NCI-H2227 treated with DMSO at 0.1 percent for 48 hours (cell line): ENCODE measurements at regions not wholly inside any gene's neighbourhood (a gene's known extent, or its start where the extent isn't known, plus 50 kb on each side); places are given as distances from the start of the nearest gene placed in this dataset.

Experiments
- DNase-seq: peaks from one replicate; lab custom pipeline; 2025; lab: John Stamatoyannopoulos, UW

DNA sequence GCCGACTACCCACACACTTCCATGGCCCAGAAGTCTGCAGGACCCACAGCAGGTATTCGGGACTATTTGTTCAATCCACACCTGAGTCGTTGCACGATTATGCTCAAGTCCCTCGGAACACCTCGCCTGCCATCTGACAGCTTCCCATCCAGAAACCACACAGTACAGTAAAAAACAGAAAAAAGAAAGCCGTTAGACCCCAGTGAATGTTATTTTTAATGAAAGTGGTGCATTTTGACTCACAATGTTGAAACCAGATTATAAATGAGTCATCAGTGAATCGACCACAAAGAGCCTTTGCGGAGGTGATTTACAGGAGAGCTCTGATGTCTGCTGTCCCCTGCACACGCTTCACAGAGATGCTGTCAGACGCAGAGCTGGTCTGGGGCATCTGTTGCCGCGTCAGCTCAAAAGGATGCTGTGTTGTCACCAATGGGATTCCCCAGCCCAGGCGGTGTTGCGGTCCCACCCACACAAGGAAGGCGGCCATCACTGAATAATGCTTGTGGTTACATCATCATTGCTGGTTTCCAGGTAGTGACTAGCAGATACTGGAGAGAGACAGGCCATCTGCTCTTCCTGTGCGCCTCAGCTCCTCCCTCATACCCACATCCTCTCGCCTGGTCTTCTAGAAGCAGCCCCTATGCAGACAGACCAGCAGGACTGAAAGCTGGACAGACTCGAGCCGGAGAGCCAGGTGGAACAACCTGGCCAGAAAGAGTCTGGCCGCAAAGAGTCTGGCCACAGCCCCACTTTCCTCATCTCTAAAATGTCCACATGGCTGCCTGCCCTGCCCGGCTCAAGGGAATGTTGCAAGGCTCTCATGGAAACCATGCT, 116.8 kb downstream of the TOMM20 start:
- no peak for DNase-seq

DNA sequence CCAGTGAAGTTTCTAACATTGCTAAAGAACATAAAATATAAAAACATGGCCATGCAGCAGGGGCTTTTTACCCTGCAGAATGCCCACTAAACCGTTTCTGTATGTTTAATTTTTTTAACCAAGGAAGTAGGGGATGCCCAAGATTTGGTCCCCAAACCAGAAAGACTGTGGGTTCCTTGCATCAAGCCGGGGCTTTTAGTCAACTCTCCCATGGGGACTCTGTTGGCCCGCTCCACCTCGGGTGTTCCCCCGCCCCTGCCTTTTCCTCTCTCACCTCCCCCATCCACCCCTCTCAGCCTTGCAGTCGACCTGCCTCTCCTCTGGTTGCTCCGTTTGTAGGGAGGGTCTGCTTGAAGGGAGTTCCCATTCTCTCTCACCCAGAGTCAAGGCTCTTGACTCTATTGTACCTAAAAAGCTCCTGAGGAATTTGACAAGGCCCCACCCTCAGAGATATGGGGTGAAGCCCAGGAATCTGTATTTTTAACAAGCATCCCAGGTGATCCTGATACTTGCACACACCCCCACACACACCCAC, 117.5 kb downstream of the TOMM20 start:
- DNase-seq = no peak

DNA sequence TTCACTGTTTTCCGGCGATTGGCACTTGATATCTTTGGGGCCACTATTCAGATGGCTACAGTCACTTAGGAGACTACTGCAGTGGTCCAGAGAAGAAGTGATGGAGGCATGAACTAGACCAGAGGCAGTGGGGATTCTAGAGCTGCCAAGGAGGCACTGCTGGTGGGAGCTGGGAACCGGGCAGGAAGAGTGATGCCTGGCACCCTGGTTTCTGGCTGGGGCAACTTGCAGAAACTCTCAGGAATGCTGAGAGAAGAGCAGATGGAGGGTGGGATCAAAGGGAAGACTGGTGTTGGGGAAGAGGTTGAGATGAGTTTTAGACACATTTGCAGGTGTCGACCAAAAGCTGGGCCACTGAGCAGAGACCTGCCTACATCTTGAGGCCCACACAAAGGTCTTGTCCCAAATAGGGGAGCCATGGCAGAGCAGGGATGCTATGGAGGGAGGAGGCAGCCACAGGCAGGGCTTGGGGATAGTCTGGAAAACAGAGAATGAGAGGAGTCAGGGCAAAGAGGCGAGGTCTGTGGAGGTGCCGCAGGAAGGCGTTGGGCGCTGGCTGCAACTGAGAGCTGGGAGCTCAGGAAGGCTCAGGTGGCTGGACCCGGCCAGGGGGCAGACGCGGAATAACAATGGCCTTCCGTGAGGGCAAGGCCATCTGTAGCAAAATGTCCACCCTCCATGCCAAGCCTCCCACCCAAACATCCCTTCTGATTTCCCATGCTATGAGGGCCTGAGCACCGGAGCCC, 118.9 kb downstream of the TOMM20 start:
- DNase-seq = no peak

DNA sequence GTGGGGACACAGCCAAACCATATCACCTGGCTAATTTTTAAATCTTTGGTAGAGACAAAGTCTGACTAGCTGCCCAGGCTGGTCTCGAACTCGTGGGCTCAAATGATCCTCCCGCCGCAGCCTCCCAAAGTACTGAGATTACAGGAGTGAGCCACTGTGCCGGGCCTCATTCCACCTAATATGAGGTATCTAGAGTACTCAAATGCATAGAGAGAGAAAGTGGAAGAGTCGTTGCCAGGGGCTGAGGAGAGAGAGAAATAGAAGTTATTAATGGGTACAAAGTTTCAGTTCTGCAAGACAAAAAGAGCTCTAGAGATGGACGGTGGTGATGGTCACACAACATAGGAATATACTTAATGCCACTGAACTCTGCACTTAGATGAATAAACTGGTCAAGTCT, 119.6 kb downstream of the TOMM20 start:
- no peak for DNase-seq

DNA sequence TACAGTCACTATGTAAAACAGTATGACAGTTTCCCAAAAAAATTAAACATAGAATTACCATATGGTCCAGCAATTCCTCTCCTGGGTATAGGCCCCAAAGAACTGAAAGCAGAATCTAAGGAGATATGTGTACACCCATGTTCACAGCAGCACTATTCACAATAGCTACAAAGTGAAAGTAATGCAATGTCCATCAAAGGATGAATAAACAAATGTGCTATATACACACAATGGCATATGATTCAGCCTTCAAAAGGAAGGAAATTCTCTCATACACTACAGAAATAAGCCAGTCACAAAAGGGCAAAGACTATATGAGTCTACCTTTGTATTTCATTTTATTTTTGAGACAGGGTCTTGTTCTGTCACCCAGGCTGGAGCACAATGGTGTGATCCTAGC, 120.4 kb downstream of the TOMM20 start:
- DNase-seq = no peak

DNA sequence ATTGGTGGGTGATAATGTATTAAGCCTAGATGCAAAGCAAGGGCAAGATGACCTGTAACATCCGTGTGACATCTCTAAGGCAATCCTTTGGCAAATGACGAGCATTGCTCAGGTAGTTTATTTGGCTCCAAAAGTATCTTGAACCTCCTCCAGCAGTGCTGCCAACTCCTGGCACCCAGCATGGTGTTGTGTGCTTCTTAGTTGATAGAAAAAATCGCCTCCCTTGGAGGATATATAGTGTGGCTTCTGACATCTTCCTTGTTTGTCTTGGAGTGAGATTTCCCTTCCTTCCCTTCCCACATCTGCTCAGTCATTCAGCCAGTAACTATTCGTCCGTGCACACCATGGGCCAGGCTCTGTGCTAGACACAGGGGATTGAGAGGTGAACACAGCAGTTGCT, 121.8 kb downstream of the TOMM20 start:
- no peak for DNase-seq

DNA sequence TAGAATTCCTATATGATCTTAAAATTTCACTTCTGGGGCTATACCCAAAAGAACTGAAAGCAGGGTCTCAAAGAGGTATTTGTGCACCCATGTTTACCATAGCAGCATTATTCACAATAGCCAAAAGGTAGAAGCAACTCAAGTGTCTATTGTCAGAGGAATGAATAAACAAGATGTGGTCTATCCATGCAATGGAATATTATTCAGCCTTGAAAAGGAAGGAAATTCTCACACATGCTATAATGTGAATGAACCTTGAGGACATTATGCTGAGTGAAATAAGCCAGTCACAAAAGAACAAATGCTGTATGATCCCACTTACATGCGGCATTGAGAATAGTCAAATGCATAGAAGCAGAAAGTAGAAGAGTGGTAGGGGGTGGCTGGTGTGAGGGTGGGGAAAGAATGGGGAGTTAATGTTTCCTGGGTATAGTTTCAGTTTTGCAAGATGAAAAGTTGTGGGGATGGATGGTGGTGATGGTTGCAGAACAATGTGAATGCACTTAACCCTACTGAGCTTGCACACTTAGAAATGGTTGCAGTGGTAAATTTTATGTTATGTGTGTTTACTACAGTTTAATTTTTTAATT, 122.4 kb downstream of the TOMM20 start:
- no peak for DNase-seq

DNA sequence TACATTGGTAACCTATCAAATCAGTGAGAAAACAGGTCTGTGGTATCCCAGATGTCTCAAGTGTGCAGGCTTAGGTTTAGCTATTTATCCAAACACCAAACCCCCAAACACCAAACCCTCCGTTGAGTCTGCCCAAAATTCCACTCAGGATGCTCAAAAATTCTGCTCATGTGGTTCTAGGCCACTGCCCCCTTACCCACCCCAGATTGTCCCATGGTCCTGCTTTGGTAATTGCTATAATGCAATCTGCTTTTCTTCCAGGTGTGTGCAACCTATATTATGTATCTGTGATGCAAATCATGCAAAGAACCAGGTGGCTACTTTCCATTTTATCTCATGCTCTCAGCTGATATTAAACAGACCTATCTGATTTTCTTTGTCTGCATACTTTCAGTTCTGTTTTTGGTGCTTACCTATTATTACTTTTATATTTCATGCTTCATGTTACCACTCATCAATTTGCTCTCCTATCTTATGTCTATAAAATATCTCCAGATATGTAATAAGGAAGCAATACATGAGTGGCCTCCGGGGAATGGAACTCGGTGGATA, 123.7 kb downstream of the TOMM20 start:
- DNase-seq = no peak

DNA sequence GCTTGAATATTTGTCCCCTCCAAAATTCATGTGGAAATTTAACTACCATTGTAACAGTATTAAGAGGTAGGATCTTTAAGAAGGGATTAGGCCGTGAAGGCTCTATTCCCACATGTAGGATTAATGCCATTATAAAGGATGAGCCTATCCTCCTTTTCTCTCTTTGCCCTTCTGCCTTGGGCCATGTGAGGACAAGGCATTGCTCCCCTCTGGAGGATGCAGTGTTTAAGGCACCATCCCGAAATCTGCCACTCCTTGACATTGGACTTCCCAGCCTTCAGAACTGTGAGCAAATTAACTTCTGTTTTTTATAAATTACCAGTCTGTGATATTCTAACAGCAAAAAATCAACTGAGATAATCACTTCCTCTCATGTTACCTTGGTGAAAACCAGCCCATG, 124.4 kb downstream of the TOMM20 start:
- no peak for DNase-seq

DNA sequence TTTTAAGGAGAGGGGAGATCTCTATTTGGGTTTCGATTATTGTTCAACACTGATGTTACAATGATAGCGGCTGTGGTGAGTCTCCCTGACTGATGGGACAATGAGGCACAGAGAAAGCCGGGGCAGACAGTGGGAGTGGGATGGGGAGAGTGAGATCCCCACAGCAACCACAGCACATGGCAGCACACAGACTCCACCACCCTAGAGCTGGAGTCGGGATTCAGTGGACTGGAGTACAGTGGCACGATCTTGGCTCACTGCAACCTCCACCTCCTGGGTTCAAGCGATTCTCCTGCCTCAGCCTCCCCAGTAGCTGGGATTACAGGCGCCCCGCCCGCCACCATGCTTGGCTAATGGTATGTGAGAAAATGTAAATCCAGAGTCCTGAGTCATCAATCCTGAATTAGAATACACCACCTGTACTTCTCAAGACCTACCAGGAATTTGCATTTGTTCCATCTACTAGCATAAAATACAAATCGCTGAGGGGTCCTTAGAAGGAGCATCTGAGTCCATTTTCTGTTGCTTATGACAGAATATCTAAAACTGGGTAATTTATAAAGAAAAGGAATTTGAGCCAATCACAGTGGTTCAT, 125.8 kb downstream of the TOMM20 start:
- DNase-seq = no peak

DNA sequence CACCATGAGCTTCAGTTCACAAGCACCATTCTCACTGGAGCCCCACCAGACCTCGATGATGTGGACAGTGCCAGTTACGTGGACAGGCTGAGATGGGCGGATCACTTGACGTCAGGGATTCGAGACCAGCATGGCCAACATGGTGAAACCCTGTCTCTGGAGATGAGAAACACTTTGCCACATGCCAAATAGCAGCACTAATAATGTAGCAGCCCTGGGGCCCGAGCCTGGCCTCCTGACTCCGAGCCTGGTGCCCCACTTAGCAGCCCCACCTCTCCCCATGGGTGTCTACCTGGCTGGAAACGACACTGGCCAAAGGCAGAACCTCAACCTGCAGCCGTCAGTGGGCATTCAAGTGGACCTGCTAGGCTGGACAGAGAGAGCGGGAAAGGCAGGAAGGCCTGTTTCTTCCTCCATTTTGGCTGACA, 129.1 kb downstream of the TOMM20 start:
- DNase-seq = no peak

DNA sequence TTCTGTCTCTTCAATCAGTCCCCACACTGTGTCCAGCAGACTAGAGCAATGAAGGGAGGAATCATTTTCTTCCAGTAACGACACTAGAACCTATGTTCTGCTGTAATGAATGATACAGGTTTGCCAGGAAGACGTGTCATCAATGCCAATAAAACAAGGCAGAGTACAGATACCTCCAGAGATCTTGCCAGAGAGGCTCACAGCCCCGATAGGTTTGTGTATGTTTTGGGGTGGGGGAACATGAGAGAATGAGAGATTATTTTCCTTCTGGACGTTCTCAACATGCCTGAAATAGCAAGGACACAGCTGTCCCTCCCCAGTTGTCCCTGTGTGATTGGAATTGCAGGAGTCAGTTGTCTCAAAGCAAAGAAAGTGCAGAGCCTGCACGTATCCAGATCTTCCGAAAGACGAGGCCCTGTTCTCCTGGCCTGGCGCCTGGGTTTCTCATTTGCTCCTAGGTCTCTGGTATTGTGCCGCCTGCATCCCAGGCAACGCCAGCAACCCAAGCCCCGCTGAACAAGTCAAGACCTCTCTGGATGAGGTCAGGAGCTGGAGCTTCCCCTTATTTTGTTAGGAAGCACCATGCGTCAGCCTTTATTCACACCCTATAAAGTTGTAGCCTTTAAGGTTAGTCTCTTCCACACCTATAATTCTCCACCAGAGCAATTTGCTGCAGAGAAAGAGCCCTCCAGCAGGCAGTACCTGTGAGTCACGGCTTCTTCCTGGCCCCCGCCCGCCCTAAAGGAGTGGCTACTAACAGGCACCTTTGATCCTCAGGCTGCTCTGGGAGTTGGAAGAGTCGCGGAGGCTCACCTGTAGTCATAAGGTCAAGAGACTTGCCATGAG, 130.5 kb downstream of the TOMM20 start:
- DNase-seq = no peak

DNA sequence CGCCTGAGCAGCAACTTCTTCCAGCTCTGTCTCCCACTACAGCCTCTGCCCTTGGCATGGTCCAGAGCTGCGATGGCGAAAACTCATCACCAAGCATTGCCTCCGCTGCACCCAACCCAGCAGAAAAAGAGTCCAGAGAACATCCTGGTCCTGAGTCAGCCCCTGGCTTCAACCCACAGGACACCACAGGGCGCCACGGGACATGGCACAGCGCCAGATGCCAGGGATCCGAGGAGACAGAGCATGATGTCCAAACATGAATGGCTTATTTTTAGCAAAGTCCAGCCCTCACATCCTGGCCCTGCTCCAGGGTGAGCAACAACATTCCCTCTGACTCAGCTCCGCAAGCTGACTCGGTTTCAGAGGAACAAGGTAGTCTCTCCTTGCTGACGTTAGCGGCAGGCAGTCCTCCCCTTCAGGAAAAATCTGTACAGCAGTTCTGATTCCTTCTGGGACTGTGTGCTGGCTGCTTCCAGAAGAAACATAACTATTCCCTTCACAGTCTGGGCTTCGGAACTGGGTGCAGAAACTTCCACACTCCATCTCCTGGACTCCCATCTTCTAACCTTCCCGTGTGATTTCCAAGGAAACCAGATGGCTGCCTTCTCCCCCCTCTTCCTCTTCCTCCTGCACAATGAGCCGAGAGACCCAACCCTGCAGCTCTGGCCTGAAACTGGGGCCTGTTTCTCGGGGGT, 131.3 kb downstream of the TOMM20 start:
- peak; percentile 13 for DNase-seq

DNA sequence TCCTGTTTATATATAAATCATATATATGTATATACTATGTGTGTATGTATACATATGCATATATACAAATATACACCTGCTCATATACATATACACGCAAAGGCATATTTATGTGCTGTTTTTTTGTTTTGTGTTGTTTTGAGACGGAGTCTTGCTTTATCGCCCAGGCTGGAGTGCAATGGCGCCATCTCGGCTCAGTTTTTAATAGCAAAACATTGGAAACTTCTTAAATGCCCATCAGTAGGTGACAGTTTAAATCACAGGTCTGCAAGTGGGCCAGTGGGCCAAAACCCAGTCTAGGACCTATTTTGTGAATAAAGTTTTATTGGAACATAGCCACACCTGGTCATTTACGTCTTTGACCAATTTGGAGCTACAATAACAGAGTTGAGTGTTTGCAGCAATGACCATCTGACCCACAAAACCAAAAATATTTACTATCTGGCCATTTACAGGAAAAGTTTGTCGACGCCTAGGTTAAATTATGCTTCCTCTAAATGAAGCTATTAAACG, 132.3 kb downstream of the TOMM20 start:
- no peak for DNase-seq

DNA sequence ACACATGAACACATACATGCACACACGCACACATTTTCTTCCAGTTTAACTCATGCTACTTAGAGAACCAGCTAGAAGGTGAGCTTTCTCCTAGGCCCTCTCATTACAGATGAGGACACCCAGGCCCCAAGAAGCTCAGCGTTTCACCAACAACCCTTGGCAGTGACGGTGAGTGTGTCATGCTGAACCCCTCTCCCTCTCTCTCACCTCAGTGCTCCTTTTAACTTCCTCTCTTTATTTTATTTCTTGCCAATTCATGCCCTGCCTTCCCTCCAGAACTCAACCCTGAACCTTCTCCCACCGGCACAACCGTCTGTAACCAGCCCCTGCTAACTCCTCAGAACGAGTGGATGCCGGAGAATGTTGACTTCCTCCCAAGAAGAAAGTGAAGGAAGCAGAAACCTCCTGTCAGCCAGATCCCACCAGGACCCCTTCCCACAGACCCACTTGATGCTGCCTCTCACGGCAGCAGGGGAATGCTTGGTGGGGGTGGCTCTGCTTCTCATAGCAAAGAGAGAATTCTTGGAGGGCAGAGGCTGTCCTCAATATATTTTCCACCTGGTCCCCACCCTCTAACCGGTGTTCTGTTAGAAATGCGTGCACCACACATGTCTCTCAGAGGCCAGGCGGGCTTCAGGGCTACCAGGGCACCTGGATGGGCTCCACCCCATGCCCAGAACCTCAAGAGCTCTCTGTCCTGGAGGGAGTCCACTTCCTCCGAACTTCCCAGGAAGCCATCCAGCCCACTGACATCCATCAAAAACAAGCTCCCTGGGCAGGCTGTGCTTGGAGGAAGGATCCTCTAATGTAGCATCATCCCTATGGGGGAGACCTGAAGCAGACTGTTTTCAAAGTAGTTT, 134.0 kb downstream of the TOMM20 start:
- DNase-seq = no peak

DNA sequence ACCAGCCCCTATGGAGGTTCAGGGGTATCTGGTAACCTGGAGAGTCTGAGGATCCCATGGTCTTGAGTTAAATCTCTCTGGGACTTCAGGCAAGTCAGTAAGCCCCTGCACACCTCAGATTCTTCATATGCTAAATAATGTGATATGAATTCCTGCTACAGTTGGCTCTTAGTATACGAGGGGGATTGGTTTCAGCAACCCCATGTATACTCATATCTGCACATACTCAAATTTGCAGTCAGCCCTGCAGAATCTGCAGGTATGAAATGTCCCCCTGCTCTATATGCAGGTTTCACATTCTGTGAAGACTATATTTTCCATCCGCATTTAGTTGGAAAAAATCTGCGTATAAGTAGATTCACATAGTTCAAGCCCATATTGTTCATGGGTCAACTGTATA, 136.6 kb downstream of the TOMM20 start:
- DNase-seq = no peak

DNA sequence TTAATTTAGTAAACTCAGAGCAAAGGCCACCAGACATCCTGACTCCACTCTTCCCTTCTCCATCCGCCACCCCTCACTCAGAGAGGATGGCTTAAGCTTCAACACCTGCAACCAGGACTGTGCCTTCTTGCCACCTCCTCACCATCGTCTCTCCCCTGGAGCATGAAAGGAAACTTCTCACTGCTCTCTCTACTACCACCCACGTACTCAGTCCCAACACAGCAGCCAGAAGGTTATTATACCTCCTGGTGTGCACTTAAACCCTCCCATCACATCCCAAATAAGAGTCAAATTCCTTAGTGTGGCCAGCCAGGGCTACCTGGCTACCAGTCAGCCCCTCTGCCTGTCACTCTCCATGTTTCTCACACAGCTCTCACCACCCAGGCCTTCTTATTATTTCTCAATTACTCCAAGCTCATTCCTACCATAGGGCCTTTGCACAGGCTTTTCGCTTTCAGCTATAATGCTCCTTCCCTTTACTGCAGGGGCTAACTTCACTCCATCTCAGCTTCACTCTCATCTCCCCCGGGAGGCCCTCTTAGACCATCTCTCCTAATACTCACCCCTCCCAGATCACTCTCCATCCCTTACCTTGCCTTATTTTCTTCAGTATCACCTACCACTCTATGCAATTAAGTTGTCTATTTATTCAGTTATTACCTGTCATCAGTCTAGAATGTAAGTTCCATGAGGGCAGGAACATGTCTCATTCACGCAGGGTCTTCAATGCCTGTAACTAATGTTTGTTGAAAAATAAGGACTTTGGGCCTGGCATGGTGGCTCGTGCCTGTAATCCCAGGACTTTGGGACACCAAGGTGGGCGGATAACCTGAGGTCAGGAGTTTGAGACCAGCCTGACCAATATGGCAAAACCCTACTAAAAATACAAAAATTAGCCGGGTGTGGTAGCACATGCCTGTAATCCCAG, 137.5 kb downstream of the TOMM20 start:
- DNase-seq = no peak

DNA sequence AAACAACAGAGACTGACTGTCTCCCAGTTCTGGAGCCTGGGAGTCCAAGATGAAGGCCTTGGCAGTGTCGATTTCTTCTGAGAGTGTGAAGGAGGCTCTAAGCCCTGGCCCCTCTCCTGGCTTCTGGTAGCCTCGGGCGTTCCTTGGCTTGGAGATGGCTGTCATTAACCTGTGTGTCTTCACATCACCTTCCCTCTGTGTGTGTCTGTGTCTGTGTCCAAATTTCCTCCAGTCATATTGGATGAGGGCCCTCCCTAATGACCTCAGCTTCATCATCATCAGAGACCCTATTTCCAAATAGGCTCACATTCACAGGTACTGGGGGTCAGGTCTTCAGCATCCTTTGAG, 138.3 kb downstream of the TOMM20 start:
- no peak for DNase-seq
